Naive thymus-derived CD8-positive, alpha-beta T cell (primary cell): ENCODE measurements at regions not wholly inside any gene's neighbourhood (a gene's known extent, or its start where the extent isn't known, plus 50 kb on each side); places are given as distances from the start of the nearest gene placed in this dataset.
"Not testable (repeated sequence)": the region's sequence is repeated elsewhere in the genome, so short reads cannot be mapped to it uniquely, and the experiment has no call there.

Source experiments
- ATAC-seq, 2 donors: fragments of 150-1000 bp; cut with Tn5 transposase in 1 of 2; sonication (Bioruptor Pico), chemical (Tn5 transposase) in 1 of 2; 1 replicate in 1 of 2; 2 replicates in 1 of 2; pipeline ENCODE4 v1.10.0; 2021; ENCODE audit warnings: mild to moderate bottlenecking in 2 of 2, moderate library complexity in 2 of 2
- POLR2A ChIA-PET: fragments of 350-600 bp; sonication (Branson Sonifier 250); formaldehyde crosslinking; loops from one replicate; lab custom pipeline; 2021; ENCODE audit warnings: antibody characterized with exemption; lab: Charles Lee
- DNase-seq, 10 donors: peaks; one replicate each; pipeline versions ENCODE4 v3.0.0 to v3.0.0-alpha.2; 2020 to 2022
- H3K27ac Mint-ChIP-seq, 10 donors: one replicate each; pipeline ENCODE4 v1.8.0; 2020 to 2022; ENCODE audit warnings: mild to moderate bottlenecking in 10 of 10, mixed read lengths in 10 of 10, moderate library complexity in 4 of 10, inconsistent platforms in 1 of 10
- H3K27me3 Mint-ChIP-seq, 5 donors: one replicate each; pipeline ENCODE4 v1.8.0; 2021 to 2022; ENCODE audit warnings: mixed read lengths in 5 of 5
- H3K36me3 Mint-ChIP-seq, 3 donors: one replicate each; pipeline ENCODE4 v1.8.0; 2020 to 2022; ENCODE audit warnings: mixed read lengths in 3 of 3, mild to moderate bottlenecking in 2 of 3, inconsistent platforms in 1 of 3
- H3K4me1 Mint-ChIP-seq, 4 donors: one replicate each; pipeline ENCODE4 v1.8.0; 2021 to 2022; ENCODE audit warnings: mixed read lengths in 4 of 4
- H3K4me3 Mint-ChIP-seq, 10 donors: one replicate each; pipeline ENCODE4 v1.8.0; 2020 to 2022; ENCODE audit warnings: mild to moderate bottlenecking in 10 of 10, mixed read lengths in 10 of 10, moderate library complexity in 6 of 10, inconsistent platforms in 1 of 10
- H3K9me3 Mint-ChIP-seq, 9 donors: one replicate each; pipeline ENCODE4 v1.8.0; 2020 to 2022; ENCODE audit warnings: mixed read lengths in 9 of 9, mild to moderate bottlenecking in 3 of 9, inconsistent platforms in 1 of 9, moderate library complexity in 1 of 9

DNA sequence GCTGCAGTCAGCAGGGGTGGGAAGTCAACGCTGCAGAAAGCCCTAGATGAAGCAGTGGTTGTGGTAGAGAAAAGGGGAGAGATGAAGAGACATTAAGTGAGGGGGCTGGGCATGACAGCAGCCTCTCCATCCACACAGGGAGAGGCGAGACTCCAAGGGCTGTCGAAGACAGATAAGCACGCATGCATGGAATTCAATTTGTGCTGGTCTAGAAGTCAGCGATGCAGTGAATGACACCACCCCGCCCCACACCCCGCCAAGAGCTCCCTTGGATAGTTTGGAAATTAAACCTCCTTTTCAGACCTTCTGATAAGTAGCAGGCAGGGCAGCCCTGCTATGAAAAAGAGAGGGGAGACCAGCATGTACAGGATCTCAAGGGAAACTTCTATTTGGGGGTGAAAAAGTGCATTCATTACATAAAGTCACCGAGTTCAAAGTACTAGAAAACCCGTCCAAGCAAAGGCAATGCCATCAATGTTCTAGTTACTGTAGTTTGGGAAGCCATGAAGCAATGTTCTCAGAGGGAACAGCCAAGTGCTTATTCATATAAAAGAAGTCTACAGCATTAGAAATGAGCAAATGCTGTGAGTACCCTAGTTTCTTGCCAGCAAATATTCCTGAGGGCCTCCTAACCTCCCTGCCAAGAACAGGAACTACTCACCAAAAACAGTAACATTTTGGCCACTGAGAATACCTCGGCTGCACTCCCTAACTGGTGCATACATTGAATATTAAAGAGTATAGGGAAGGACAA is 152.3 kb upstream of the ANXA10 start:
- peaks cover 0 to 4% (median 0%) of the 10 kb centered on the region in 9 donors for H3K9me3 Mint-ChIP-seq
- POLR2A ChIA-PET = no interaction called here
- H3K4me1 Mint-ChIP-seq = no peaks in the 10 kb centered on the region
- H3K4me3 Mint-ChIP-seq = no peak overlapping the region
- H3K27ac Mint-ChIP-seq = no peak overlapping the region
- H3K27me3 Mint-ChIP-seq = no peaks in the 10 kb centered on the region
- DNase-seq = no peak
- H3K36me3 Mint-ChIP-seq = no peaks in the 10 kb centered on the region
- ATAC-seq = no peak

DNA sequence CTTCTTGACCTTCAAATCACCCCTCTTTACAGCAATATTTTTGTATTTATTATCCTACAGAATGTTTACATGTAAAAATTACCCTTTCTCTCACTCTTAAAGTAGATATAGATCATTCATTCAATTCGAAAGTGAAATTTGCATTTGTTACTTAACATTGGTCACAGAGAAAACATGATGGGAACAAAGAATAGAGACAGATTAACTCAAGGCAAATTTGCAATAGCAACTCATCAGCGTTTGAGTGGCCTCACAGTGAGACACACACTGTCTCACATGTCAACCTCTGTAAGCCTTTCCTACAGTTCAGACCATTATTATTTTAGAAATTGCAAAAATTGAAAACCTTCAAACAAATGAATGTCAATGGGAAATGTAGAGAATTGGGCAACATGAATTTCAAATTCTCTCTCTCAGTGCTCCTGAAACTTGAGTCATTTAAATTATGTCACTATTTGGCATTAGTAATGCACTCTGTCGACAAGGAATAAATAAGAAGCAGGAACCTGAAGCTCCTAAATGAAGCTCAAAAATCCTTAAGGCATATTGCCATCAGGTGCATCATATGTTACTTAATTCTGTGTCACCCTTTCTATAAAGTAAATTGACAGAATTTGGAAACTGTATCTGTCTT is 148.3 kb upstream of the ANXA10 start:
- Mint-ChIP-seq H3K4me1 (no peaks in the 10 kb centered on the region), H3K27ac (no peak overlapping the region), H3K36me3 (no peaks in the 10 kb centered on the region), H3K9me3 (peaks cover 0 to 7% (median 0%) of the 10 kb centered on the region in 9 donors), H3K27me3 (no peaks in the 10 kb centered on the region), H3K4me3 (no peak overlapping the region)
- no peak for ATAC-seq
- POLR2A ChIA-PET = no interaction called here
- no peak for DNase-seq

DNA sequence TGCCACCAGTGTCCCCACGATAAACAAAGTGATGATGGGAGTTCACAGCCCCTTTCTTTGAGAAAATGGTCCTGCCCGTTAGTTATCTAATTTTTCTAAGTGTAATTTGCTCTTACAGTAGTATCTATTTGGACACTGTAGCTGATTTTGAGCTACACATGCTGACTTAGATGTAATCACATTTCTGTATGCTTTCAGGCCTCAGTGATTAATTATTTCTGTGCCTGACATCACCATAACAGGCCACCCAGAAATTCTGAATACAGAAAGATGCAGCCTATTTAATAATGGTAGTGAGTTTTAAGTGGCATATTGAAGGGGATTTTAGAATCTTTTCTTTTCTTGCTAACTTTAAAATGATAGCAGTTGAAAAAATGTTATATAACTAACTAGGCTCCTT is 147.6 kb upstream of the ANXA10 start:
- Mint-ChIP-seq H3K9me3 (peaks cover 0 to 7% (median 0%) of the 10 kb centered on the region in 9 donors), H3K27me3 (no peaks in the 10 kb centered on the region), H3K36me3 (no peaks in the 10 kb centered on the region), H3K4me3 (no peak overlapping the region), H3K27ac (no peak overlapping the region), H3K4me1 (no peaks in the 10 kb centered on the region)
- DNase-seq (no peak), ATAC-seq (no peak)
- POLR2A ChIA-PET = no interaction called here

GRCh38 chr4:167955006-167955405 is 137.3 kb upstream of the ANXA10 start:
- no peak for ATAC-seq

DNA sequence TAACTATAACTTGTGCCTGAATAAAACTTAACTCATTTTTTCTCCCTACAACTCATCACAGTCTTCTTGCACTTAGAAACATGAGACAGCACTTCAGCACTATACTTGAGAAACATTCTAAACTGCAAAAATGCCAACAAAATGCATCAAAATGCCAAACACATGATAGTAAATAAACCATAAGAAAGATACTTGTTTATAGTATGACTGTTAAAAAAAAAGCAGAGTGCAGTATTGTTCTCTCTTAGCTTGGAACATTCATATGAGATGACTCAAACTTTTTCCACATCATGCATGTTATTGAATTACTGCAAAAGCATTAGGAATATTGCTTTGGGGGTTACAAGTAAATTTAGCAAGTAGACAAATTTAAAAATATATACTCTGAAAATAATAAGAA is 135.7 kb upstream of the ANXA10 start:
- no peak overlapping the region for H3K27ac Mint-ChIP-seq

More at GRCh38 chr4:167955006-167955405, 137.3 kb upstream of the ANXA10 start:
- no peak overlapping the region for H3K27ac Mint-ChIP-seq
- DNase-seq = no peak
- no peaks in the 10 kb centered on the region for H3K27me3 Mint-ChIP-seq
- no peaks in the 10 kb centered on the region for H3K4me1 Mint-ChIP-seq
- no peak overlapping the region for H3K4me3 Mint-ChIP-seq
- H3K36me3 Mint-ChIP-seq = peaks cover 0 to 15% (median 0%) of the 10 kb centered on the region in 3 donors
- H3K9me3 Mint-ChIP-seq = peaks cover 14 to 67% (median 35%) of the 10 kb centered on the region in 9 donors
- POLR2A ChIA-PET = no interaction called here

GRCh38 chr4:167964766-167965373 is 127.5 kb upstream of the ANXA10 start:
- H3K27ac Mint-ChIP-seq = no peak overlapping the region
- no peak overlapping the region for H3K4me3 Mint-ChIP-seq
- no peaks in the 10 kb centered on the region for H3K4me1 Mint-ChIP-seq

More for the DNA sequence above, 135.7 kb upstream of the ANXA10 start:
- H3K36me3 Mint-ChIP-seq = peaks cover 0 to 12% (median 0%) of the 10 kb centered on the region in 3 donors
- H3K27me3 Mint-ChIP-seq = no peaks in the 10 kb centered on the region
- ATAC-seq (no peak), DNase-seq (no peak)
- H3K4me1 Mint-ChIP-seq = no peaks in the 10 kb centered on the region
- POLR2A ChIA-PET = no interaction called here
- peaks cover 9 to 60% (median 28%) of the 10 kb centered on the region in 9 donors for H3K9me3 Mint-ChIP-seq
- no peak overlapping the region for H3K4me3 Mint-ChIP-seq

DNA sequence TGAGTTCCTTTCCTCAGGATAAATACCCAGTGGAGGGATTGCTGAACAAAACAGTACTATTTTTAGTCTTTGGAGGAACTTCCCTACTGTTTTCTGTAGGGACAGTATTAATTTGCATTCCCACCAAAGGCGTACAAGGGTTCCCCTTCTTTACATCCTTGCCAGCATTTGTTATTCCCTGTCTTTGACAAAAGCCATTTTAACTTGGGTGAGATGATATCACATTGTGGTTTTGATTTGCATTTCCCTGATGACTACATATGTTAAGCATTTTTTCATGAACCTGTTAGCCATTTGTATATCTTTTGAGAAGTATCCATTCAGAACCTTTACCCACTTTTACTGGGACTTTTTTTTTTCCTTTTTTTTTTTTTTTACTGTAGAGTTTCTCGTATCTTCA is 126.2 kb upstream of the ANXA10 start:
- H3K27me3 Mint-ChIP-seq = no peaks in the 10 kb centered on the region
- no peak overlapping the region for H3K4me3 Mint-ChIP-seq
- peaks cover 0 to 5% (median 0%) of the 10 kb centered on the region in 3 donors for H3K36me3 Mint-ChIP-seq
- DNase-seq (no peak), ATAC-seq (no peak)
- no peaks in the 10 kb centered on the region for H3K4me1 Mint-ChIP-seq
- H3K9me3 Mint-ChIP-seq = peaks cover 0 to 19% (median 6%) of the 10 kb centered on the region in 9 donors
- POLR2A ChIA-PET = no interaction called here
- no peak overlapping the region for H3K27ac Mint-ChIP-seq

More at GRCh38 chr4:167964766-167965373, 127.5 kb upstream of the ANXA10 start:
- DNase-seq (no peak), ATAC-seq (no peak)
- POLR2A ChIA-PET = no interaction called here
- peaks cover 0 to 17% (median 4%) of the 10 kb centered on the region in 9 donors for H3K9me3 Mint-ChIP-seq
- peaks cover 0 to 5% (median 0%) of the 10 kb centered on the region in 3 donors for H3K36me3 Mint-ChIP-seq
- no peaks in the 10 kb centered on the region for H3K27me3 Mint-ChIP-seq

GRCh38 chr4:167973513-167973912 is 118.8 kb upstream of the ANXA10 start:
- Mint-ChIP-seq H3K4me1 (no peaks in the 10 kb centered on the region), H3K27me3 (no peaks in the 10 kb centered on the region), H3K9me3 (peaks cover 8 to 68% (median 43%) of the 10 kb centered on the region in 9 donors), H3K27ac (no peak overlapping the region), H3K36me3 (peaks cover 0 to 4% (median 0%) of the 10 kb centered on the region in 3 donors), H3K4me3 (no peak overlapping the region)
- no peak for ATAC-seq
- POLR2A ChIA-PET = no interaction called here
- no peak for DNase-seq

DNA sequence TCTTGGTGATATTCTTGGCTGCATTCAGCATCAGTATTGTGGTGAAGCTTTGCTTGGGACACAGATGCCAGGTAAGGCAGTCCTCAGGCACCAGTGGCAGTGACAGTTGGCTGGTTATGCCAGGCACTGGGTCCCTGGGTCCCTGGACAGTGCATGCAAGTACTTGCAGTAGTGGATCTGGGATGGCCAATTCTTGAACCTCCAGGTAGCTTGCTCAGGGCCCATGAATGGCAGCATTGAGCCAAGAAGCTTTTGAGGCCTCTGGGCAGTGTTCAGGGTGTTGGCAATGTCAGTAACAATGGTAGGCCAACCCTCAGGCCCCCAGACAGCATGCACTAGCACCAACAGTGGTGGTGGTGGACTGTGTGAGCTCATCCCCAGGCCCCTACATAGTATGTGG is 106.8 kb upstream of the ANXA10 start:
- Mint-ChIP-seq H3K27ac (no peak overlapping the region), H3K4me1 (no peaks in the 10 kb centered on the region), H3K4me3 (no peak overlapping the region), H3K9me3 (peaks cover 0 to 39% (median 12%) of the 10 kb centered on the region in 9 donors), H3K36me3 (no peaks in the 10 kb centered on the region), H3K27me3 (no peaks in the 10 kb centered on the region)
- ATAC-seq = no peak
- POLR2A ChIA-PET = no interaction called here
- DNase-seq = no peak

GRCh38 chr4:167986044-167986443 is 106.3 kb upstream of the ANXA10 start:
- Mint-ChIP-seq H3K27me3 (no peaks in the 10 kb centered on the region), H3K4me3 (no peak overlapping the region), H3K27ac (no peak overlapping the region), H3K36me3 (no peaks in the 10 kb centered on the region), H3K4me1 (no peaks in the 10 kb centered on the region), H3K9me3 (peaks cover 0 to 38% (median 12%) of the 10 kb centered on the region in 9 donors)
- no peak for DNase-seq
- ATAC-seq = no peak
- POLR2A ChIA-PET = no interaction called here

GRCh38 chr4:167987285-167987684 is 105.1 kb upstream of the ANXA10 start:
- Mint-ChIP-seq H3K4me1 (no peaks in the 10 kb centered on the region), H3K4me3 (no peak overlapping the region), H3K36me3 (no peaks in the 10 kb centered on the region), H3K27me3 (no peaks in the 10 kb centered on the region), H3K9me3 (peaks cover 0 to 30% (median 11%) of the 10 kb centered on the region in 9 donors), H3K27ac (no peak overlapping the region)
- POLR2A ChIA-PET = no interaction called here
- DNase-seq = no peak
- ATAC-seq = no peak

- POLR2A ChIA-PET = no interaction called here
- Mint-ChIP-seq H3K27me3 (no peaks in the 10 kb centered on the region), H3K4me3 (no peak overlapping the region), H3K9me3 (peaks cover 0 to 10% (median 5%) of the 10 kb centered on the region in 9 donors), H3K27ac (no peak overlapping the region), H3K4me1 (no peaks in the 10 kb centered on the region), H3K36me3 (no peaks in the 10 kb centered on the region)
- DNase-seq (no peak), ATAC-seq (no peak)
Observed at GRCh38 chr4:167989815-167990214, 102.5 kb upstream of the ANXA10 start.

DNA sequence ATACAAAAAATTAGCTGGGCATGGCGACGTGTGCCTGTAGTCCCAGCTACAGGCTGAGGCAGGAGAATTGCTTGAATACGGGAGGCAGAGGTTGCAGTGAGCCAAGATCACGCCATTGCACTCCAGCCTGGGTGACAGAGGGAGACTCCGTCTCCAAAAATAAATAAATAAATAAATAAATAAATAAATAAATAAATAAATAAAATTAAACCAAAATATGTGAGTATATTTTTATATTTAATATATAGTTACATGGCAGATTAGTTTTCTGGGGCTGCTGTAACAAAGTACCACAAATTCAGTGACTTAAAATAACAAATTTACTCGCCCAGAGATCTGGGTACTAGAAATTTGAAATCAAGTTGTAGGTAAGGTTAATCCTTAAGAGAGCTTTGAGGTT is 84.2 kb upstream of the ANXA10 start:
- POLR2A ChIA-PET, H3K27me3 Mint-ChIP-seq, H3K4me1 Mint-ChIP-seq, DNase-seq, H3K9me3 Mint-ChIP-seq, H3K36me3 Mint-ChIP-seq, H3K4me3 Mint-ChIP-seq, ATAC-seq, H3K27ac Mint-ChIP-seq: not testable (repeated sequence)
